Neural progenitor cell (in vitro differentiated cells): ENCODE measurements at regions not wholly inside any gene's neighbourhood (a gene's known extent, or its start where the extent isn't known, plus 50 kb on each side); places are given as distances from the start of the nearest gene placed in this dataset.

Experiments
- DNase-seq: peaks from one replicate; pipeline ENCODE4 v3.0.0-alpha.2; 2016; ENCODE audit warnings: low spot score
- H2AFZ ChIP-seq: fragments of 200-600 bp; sonication (generic); replicated peaks from 2 replicates; pipeline ENCODE4 v1.6.1; 2016; ENCODE audit warnings: antibody characterized with exemption
- H3F3A ChIP-seq: fragments of 200-600 bp; sonication (generic); 2 replicates; pipeline ENCODE4 v1.6.1; 2016; ENCODE audit warnings: antibody characterized with exemption, low read depth
- H3K27ac ChIP-seq: fragments of 200-600 bp; sonication (generic); 2 replicates; pipeline ENCODE4 v1.5.1; 2016; ENCODE audit warnings: mild to moderate bottlenecking
- H3K27me3 ChIP-seq: fragments of 200-600 bp; sonication (generic); 2 replicates; pipeline ENCODE4 v1.6.1; 2016; ENCODE audit warnings: mild to moderate bottlenecking, moderate library complexity
- H3K36me3 ChIP-seq: fragments of 200-600 bp; sonication (generic); 2 replicates; pipeline ENCODE4 v1.5.1; 2016
- H3K4me1 ChIP-seq: fragments of 200-600 bp; sonication (generic); 2 replicates; pipeline ENCODE4 v1.6.1; 2016; ENCODE audit warnings: mixed run types
- H3K4me2 ChIP-seq: fragments of 200-600 bp; sonication (generic); 2 replicates; pipeline ENCODE4 v1.6.1; 2016
- H3K4me3 ChIP-seq: fragments of 200-600 bp; sonication (generic); 2 replicates; pipeline ENCODE4 v1.5.1; 2016
- H3K79me2 ChIP-seq: fragments of 200-600 bp; sonication (generic); 2 replicates; pipeline ENCODE4 v1.6.1; 2016; ENCODE audit warnings: low read depth
- H3K9ac ChIP-seq: fragments of 200-600 bp; sonication (generic); 2 replicates; pipeline ENCODE4 v1.6.1; 2016
- H3K9me3 ChIP-seq: fragments of 200-600 bp; sonication (generic); 2 replicates; pipeline ENCODE4 v1.5.1; 2016; ENCODE audit warnings: low read depth
- H4K20me1 ChIP-seq: fragments of 200-600 bp; sonication (generic); 2 replicates; pipeline ENCODE4 v1.6.1; 2016; ENCODE audit warnings: low read depth
- H3K27ac Mint-ChIP-seq: 3 replicates; pipeline ENCODE4 v1.8.0; 2021; ENCODE audit warnings: mixed read lengths
- H3K27me3 Mint-ChIP-seq: 2 replicates; pipeline ENCODE4 v1.8.0; 2022; ENCODE audit warnings: low read depth, mild to moderate bottlenecking, inconsistent platforms, moderate library complexity, mixed read lengths; ENCODE audit not compliant: insufficient read depth
- H3K36me3 Mint-ChIP-seq: 3 replicates; pipeline ENCODE4 v1.8.0; 2021; ENCODE audit warnings: mixed read lengths
- H3K4me1 Mint-ChIP-seq: 3 replicates; pipeline ENCODE4 v1.8.0; 2021; ENCODE audit warnings: mixed read lengths
- H3K4me3 Mint-ChIP-seq: 3 replicates; pipeline ENCODE4 v1.8.0; 2021; ENCODE audit warnings: mild to moderate bottlenecking, moderate library complexity, mixed read lengths
- H3K9me3 Mint-ChIP-seq: 3 replicates; pipeline ENCODE4 v1.8.0; 2020; ENCODE audit warnings: mixed read lengths
- CTCF ChIP-seq: fragments of 200-600 bp; sonication (generic); IDR thresholded peaks from 2 replicates; pipeline ENCODE4 v1.5.1; 2017; ENCODE audit warnings: antibody characterized with exemption, mild to moderate bottlenecking
- EZH2 ChIP-seq: fragments of 200-600 bp; sonication (generic); IDR thresholded peaks from 2 replicates; pipeline ENCODE4 v1.6.1; 2017; ENCODE audit warnings: antibody characterized with exemption, mild to moderate bottlenecking, moderate library complexity
- EZH2phosphoT487 ChIP-seq: fragments of 200-600 bp; sonication (generic); IDR thresholded peaks from 2 replicates; pipeline ENCODE4 v1.6.1; 2017; ENCODE audit warnings: antibody characterized with exemption

- TF ChIP-seq CTCF, result no peak
- TF ChIP-seq EZH2phosphoT487, result no peak
- TF ChIP-seq EZH2, result no peak
- Mint-ChIP-seq H3K36me3 (no peaks in the 10 kb centered on the region), H3K27me3 (peaks cover 2% of the 10 kb centered on the region), H3K27ac (no peak overlapping the region), H3K4me3 (no peak overlapping the region), H3K9me3 (peaks cover 3% of the 10 kb centered on the region), H3K4me1 (no peaks in the 10 kb centered on the region)
- Histone ChIP-seq H3F3A (no peaks in the 10 kb centered on the region), H3K36me3 (no peaks in the 10 kb centered on the region), H3K4me2 (no peak overlapping the region), H3K79me2 (no peaks in the 10 kb centered on the region), H3K27me3 (no peaks in the 10 kb centered on the region), H4K20me1 (no peaks in the 10 kb centered on the region), H3K9ac (no peak overlapping the region), H2AFZ (no peak overlapping the region), H3K27ac (no peak overlapping the region), H3K9me3 (no peaks in the 10 kb centered on the region), H3K4me1 (no peaks in the 10 kb centered on the region), H3K4me3 (no peak overlapping the region)
- DNase-seq, result no peak
Measured at GRCh38 chr9:90057361-90057760, 452.5 kb downstream of the GADD45G start.

DNA sequence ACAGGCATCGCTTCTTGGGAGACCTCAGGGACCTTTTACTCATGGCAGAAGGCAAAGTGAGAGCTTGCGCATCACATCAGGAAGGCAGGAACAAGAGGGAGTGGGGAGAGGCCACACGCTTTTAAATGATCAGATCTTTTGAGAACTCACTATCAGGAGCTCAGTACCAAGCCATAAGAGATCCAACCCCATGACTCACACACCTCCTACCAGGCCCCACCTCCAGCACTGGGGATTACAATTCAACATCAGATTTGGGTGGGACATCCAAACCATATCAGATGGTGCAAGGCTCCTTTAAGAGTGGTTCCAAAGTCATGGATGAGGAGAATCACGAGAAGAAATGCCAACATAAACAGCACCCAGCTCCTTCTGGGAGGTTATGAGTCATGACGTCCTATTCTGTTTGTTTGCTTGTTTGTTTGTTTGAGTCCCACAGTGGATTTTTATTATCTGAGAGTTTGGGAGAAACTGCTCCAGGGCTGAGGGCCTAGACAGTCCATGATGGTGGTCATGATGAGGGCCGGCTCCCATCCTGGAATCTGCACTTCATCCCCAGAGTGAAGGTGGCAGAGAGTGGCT lies 453.5 kb downstream of the GADD45G start:
- Histone ChIP-seq H3K9ac (no peak overlapping the region), H3K4me2 (no peak overlapping the region), H3K27me3 (no peaks in the 10 kb centered on the region), H3F3A (no peaks in the 10 kb centered on the region), H3K9me3 (no peaks in the 10 kb centered on the region), H3K4me3 (no peak overlapping the region), H3K36me3 (no peaks in the 10 kb centered on the region), H4K20me1 (no peaks in the 10 kb centered on the region), H3K79me2 (no peaks in the 10 kb centered on the region), H3K4me1 (no peaks in the 10 kb centered on the region), H3K27ac (no peak overlapping the region), H2AFZ (no peak overlapping the region)
- no peaks in the 10 kb centered on the region for H3K36me3 Mint-ChIP-seq
- TF ChIP-seq CTCF (no peak), EZH2phosphoT487 (no peak), EZH2 (no peak)
- peaks cover 3% of the 10 kb centered on the region for H3K9me3 Mint-ChIP-seq
- H3K4me3 Mint-ChIP-seq, result no peak overlapping the region
- H3K27ac Mint-ChIP-seq, result no peak overlapping the region
- DNase-seq, result no peak
- peaks cover 2% of the 10 kb centered on the region for H3K27me3 Mint-ChIP-seq
- no peaks in the 10 kb centered on the region for H3K4me1 Mint-ChIP-seq

- Mint-ChIP-seq H3K27me3 (no peaks in the 10 kb centered on the region), H3K36me3 (no peaks in the 10 kb centered on the region), H3K27ac (no peak overlapping the region), H3K4me1 (no peaks in the 10 kb centered on the region), H3K9me3 (peaks cover 3% of the 10 kb centered on the region), H3K4me3 (no peak overlapping the region)
- H3K27ac ChIP-seq, result no peak overlapping the region
- no peaks in the 10 kb centered on the region for H3F3A ChIP-seq
- H3K4me1 ChIP-seq, result no peaks in the 10 kb centered on the region
- H3K36me3 ChIP-seq, result no peaks in the 10 kb centered on the region
- no peak for DNase-seq
- H3K9me3 ChIP-seq, result no peaks in the 10 kb centered on the region
- H3K79me2 ChIP-seq, result no peaks in the 10 kb centered on the region
- H4K20me1 ChIP-seq, result no peaks in the 10 kb centered on the region
- no peak overlapping the region for H3K4me3 ChIP-seq
- no peak overlapping the region for H2AFZ ChIP-seq
- H3K9ac ChIP-seq, result no peak overlapping the region
- no peaks in the 10 kb centered on the region for H3K27me3 ChIP-seq
- H3K4me2 ChIP-seq, result no peak overlapping the region
- TF ChIP-seq EZH2 (no peak), EZH2phosphoT487 (no peak), CTCF (no peak)
Measured at GRCh38 chr9:90059436-90059835, 454.6 kb downstream of the GADD45G start.
